Breast epithelium (tissue), 3 donors: ENCODE measurements at regions not wholly inside any gene's neighbourhood (a gene's known extent, or its start where the extent isn't known, plus 50 kb on each side); places are given as distances from the start of the nearest gene placed in this dataset.

Experiments
- POLR2A ChIP-seq: fragments of 450-650 bp; IDR thresholded peaks from one replicate; pipeline ENCODE4 v1.6.1; 2016; ENCODE audit warnings: antibody characterized with exemption, mild to moderate bottlenecking, moderate library complexity
- POLR2AphosphoS5 ChIP-seq, 3 donors: sonication (generic); formaldehyde crosslinking; IDR thresholded peaks; one replicate each; pipeline ENCODE4 v1.6.1; 2017; ENCODE audit warnings: antibody characterized with exemption in 3 of 3
- TF ChIP-seq, protein P1 (sequence below), 3 donors: fragments of 450-650 bp; IDR thresholded peaks; one replicate each; pipeline ENCODE4 v1.5.1; 2016 to 2017; ENCODE audit warnings: antibody characterized with exemption in 3 of 3, mild to moderate bottlenecking in 3 of 3, moderate library complexity in 3 of 3

DNA sequence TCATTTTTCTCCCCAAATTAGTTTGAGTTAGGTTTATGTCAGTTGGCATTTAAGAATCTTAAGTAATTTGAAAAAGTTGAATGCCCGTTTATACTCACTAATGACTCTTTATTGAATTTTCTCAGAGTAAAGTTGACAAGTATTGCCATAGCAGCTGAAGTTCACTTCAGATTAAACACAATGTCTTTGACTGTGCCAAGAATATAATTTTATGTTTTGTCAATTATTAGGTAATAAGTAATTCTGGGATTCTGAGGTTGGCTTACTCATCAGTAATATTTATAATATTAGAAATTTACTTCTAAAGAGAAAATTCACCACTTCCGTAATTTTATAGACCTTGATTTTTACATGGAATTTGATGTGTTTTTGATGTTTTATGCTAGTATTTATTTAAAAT is 369.3 kb upstream of the TMPRSS15 start:
- TF ChIP-seq POLR2A (no peak), POLR2AphosphoS5 (IDR thresholded peaks at IDR 0.05) (no peak)
- TF ChIP-seq, protein P1, sequence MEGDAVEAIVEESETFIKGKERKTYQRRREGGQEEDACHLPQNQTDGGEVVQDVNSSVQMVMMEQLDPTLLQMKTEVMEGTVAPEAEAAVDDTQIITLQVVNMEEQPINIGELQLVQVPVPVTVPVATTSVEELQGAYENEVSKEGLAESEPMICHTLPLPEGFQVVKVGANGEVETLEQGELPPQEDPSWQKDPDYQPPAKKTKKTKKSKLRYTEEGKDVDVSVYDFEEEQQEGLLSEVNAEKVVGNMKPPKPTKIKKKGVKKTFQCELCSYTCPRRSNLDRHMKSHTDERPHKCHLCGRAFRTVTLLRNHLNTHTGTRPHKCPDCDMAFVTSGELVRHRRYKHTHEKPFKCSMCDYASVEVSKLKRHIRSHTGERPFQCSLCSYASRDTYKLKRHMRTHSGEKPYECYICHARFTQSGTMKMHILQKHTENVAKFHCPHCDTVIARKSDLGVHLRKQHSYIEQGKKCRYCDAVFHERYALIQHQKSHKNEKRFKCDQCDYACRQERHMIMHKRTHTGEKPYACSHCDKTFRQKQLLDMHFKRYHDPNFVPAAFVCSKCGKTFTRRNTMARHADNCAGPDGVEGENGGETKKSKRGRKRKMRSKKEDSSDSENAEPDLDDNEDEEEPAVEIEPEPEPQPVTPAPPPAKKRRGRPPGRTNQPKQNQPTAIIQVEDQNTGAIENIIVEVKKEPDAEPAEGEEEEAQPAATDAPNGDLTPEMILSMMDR (IDR thresholded peaks at IDR 0.05): no peak
